NCI-H460 (cell line): ENCODE measurements at regions not wholly inside any gene's neighbourhood (a gene's known extent, or its start where the extent isn't known, plus 50 kb on each side); places are given as distances from the start of the nearest gene placed in this dataset.
"Not testable (repeated sequence)": the region's sequence is repeated elsewhere in the genome, so short reads cannot be mapped to it uniquely, and the experiment has no call there.

Experiments
- DNase-seq: peaks from one replicate; pipeline ENCODE4 v3.0.0-alpha.2; 2016; ENCODE audit warnings: low read depth; ENCODE audit errors: extremely low read depth

GRCh38 chr2:142767847-142768246 lies 109.6 kb upstream of the KYNU start:
- no peak for DNase-seq

GRCh38 chr2:142758973-142759372 lies 118.5 kb upstream of the KYNU start:
- DNase-seq = no peak

GRCh38 chr2:142757111-142757510 lies 120.4 kb upstream of the KYNU start:
- no peak for DNase-seq

GRCh38 chr2:142756430-142756829 lies 121.0 kb upstream of the KYNU start:
- no peak for DNase-seq

- DNase-seq = no peak
These were observed 122.3 kb upstream of the KYNU start for GRCh38 chr2:142755191-142755590.

GRCh38 chr2:142754182-142754581 lies 123.3 kb upstream of the KYNU start:
- peak; percentile 84 for DNase-seq

GRCh38 chr2:142750858-142751257 lies 126.6 kb upstream of the KYNU start:
- no peak for DNase-seq

GRCh38 chr2:142748559-142749099 lies 128.8 kb upstream of the KYNU start:
- no peak for DNase-seq

- no peak for DNase-seq
These were observed 131.8 kb upstream of the KYNU start for GRCh38 chr2:142745691-142746090.

- no peak for DNase-seq
These were observed 134.9 kb upstream of the KYNU start for GRCh38 chr2:142742371-142743214.

GRCh38 chr2:142741764-142742269 lies 135.6 kb upstream of the KYNU start:
- DNase-seq = no peak

- DNase-seq = no peak
These were observed 142.7 kb upstream of the KYNU start for GRCh38 chr2:142734770-142735169.

GRCh38 chr2:142734231-142734630 lies 143.2 kb upstream of the KYNU start:
- DNase-seq = no peak

GRCh38 chr2:142729814-142730213 lies 147.7 kb upstream of the KYNU start:
- DNase-seq = not testable (repeated sequence)

GRCh38 chr2:142727821-142728478 lies 149.5 kb upstream of the KYNU start:
- not testable (repeated sequence) for DNase-seq

GRCh38 chr2:142725386-142725785 lies 152.1 kb upstream of the KYNU start:
- no peak for DNase-seq

GRCh38 chr2:142724713-142725349 lies 152.6 kb upstream of the KYNU start:
- no peak for DNase-seq

- DNase-seq = no peak
These were observed 153.3 kb upstream of the KYNU start for GRCh38 chr2:142724186-142724585.

- DNase-seq = no peak
These were observed 154.2 kb upstream of the KYNU start for GRCh38 chr2:142723236-142723635.

GRCh38 chr2:142722569-142722968 lies 154.9 kb upstream of the KYNU start:
- no peak for DNase-seq

- DNase-seq = no peak
These were observed 155.4 kb upstream of the KYNU start for GRCh38 chr2:142722086-142722485.
